Tibial nerve (tissue), 4 donors: ENCODE measurements at regions not wholly inside any gene's neighbourhood (a gene's known extent, or its start where the extent isn't known, plus 50 kb on each side); places are given as distances from the start of the nearest gene placed in this dataset.

Experiments
- EP300 ChIP-seq, 2 donors: sonication (generic); formaldehyde crosslinking; IDR thresholded peaks; one replicate each; pipeline ENCODE4 v1.6.1; 2017; ENCODE audit warnings: antibody characterized with exemption in 2 of 2, mild to moderate bottlenecking in 1 of 2
- POLR2A ChIP-seq, 2 donors: fragments of 450-650 bp; IDR thresholded peaks; one replicate each; pipeline ENCODE4 v1.6.1; 2017; ENCODE audit warnings: antibody characterized with exemption in 2 of 2, mild to moderate bottlenecking in 2 of 2, moderate library complexity in 2 of 2
- TF ChIP-seq, protein P1 (sequence below), 5 experiments: fragments of 200-600 bp in 3 of 5; fragments of 450-650 bp in 2 of 5; sonication (generic) in 3 of 5; IDR thresholded peaks; one replicate each; pipeline ENCODE4 v1.5.1; 2016 to 2019; ENCODE audit warnings: antibody characterized with exemption in 5 of 5, mild to moderate bottlenecking in 3 of 5, moderate library complexity in 2 of 5

DNA sequence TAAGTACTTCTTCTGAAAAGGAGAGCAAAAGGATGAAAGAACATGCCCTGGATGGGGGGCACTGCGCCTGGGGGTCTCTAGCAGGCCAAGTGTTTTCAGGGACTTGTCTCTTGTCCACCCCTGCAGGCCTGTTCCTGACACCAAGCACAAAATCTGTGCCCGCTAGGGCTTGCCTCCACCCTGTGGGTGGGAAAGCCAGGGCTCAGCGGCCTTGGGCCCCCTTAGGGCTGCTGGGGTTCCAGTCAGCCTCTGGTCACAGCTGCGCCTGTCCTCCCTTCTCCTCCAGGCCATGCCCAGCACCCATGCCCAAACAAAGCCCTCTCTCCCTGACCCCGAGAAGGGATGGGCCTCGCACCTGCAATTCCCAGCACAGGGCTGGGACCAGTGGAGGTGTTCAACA, 71.1 kb upstream of the TRPM1 start:
- TF ChIP-seq, protein P1, sequence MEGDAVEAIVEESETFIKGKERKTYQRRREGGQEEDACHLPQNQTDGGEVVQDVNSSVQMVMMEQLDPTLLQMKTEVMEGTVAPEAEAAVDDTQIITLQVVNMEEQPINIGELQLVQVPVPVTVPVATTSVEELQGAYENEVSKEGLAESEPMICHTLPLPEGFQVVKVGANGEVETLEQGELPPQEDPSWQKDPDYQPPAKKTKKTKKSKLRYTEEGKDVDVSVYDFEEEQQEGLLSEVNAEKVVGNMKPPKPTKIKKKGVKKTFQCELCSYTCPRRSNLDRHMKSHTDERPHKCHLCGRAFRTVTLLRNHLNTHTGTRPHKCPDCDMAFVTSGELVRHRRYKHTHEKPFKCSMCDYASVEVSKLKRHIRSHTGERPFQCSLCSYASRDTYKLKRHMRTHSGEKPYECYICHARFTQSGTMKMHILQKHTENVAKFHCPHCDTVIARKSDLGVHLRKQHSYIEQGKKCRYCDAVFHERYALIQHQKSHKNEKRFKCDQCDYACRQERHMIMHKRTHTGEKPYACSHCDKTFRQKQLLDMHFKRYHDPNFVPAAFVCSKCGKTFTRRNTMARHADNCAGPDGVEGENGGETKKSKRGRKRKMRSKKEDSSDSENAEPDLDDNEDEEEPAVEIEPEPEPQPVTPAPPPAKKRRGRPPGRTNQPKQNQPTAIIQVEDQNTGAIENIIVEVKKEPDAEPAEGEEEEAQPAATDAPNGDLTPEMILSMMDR (IDR thresholded peaks at IDR 0.05) = no peak
- no peak for TF ChIP-seq EP300 (IDR thresholded peaks at IDR 0.05)
- no peak for TF ChIP-seq POLR2A (IDR thresholded peaks at IDR 0.05)
